ENCODE measurements at regions not wholly inside any gene's neighbourhood (a gene's known extent, or its start where the extent isn't known, plus 50 kb on each side); places are given as distances from the start of the nearest gene placed in this dataset.

DNA sequence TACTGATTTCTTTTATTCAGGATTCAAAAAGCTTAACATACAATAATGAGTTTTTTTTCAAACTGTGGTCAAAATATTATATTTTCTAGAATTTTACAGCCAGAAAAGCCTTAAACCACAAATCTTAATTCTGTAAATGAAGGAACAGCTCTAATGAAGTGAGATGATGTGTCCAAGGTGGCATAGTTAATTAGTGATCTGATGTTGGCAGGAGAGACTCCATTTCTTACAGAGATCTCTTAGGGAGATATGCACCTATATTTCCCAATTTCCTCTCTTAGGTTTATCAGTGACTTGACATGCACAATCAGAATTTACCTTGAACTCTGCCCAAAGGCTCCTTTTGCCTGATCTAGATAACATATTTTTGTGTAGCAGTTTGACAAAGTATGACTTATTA, 211.1 kb upstream of the ZNF804B start:
- H3K9me3 ChIP-seq = peaks cover 3% of the 10 kb centered on the region
- no peaks in the 10 kb centered on the region for H3K27me3 ChIP-seq (replicated peaks; ENCODE audit: insufficient read depth)
- no peak for DNase-seq (ENCODE audit: low spot score)
- no peaks in the 10 kb centered on the region for H3K36me3 ChIP-seq
- TF ChIP-seq CTCF (IDR thresholded peaks at IDR 0.05) = no peak
- H3K27ac ChIP-seq = no peak overlapping the region
- no peaks in the 10 kb centered on the region for H3K4me1 ChIP-seq (ENCODE audit: control insufficient read depth in 1 of 2, low read depth in 2 of 2)
- H3K4me3 ChIP-seq = no peak overlapping the region
- ATAC-seq (ENCODE audit: insufficient number of reproducible peaks, low FRiP score, low read depth) = no peak

DNA sequence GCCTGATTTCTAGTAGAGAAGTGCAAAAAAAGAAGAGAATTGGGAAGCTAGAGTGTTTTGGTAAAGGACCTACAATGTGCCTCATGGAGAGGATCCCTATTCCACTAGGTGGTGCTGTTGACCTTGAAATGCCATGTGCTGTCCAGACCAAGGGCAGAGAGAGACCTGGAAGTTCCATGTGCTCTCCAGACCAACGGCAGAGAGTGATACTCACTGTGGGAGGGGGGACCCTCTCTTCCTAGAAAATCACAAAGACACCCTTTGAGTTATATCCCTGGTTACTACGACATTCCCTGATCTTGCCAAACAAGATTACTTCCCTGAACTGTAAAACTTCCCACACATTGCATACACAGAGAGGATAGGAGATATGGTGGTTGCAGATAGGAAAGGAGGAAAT, 212.7 kb upstream of the ZNF804B start:
- Histone ChIP-seq H3K36me3 (no peaks in the 10 kb centered on the region), H3K9me3 (peaks cover 3% of the 10 kb centered on the region), H3K4me1 (ENCODE audit: control insufficient read depth in 1 of 2, low read depth in 2 of 2) (no peaks in the 10 kb centered on the region), H3K27ac (no peak overlapping the region), H3K27me3 (replicated peaks; ENCODE audit: insufficient read depth) (no peaks in the 10 kb centered on the region), H3K4me3 (no peak overlapping the region)
- no peak for TF ChIP-seq CTCF (IDR thresholded peaks at IDR 0.05)
- no peak for DNase-seq (ENCODE audit: low spot score)
- ATAC-seq (ENCODE audit: insufficient number of reproducible peaks, low FRiP score, low read depth) = no peak

DNA sequence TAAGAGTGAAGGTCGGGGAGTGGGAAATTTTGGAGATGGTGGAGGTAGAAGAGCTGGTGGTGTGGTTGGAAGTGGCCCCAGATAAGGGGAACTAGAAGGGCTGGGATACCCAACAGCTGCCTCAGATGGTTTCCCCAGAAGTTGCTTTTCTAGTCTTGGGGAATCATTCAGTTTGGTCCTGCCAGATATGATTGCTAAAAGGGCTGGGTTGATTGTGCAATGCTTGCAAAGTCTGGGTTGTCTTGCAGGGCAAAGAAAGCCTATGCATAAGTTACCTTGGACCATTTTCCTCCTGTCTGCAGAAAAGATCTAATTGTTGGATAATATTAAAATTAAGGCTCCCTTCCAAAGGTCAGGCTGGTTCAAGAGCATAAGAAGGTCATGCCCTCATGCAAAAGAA, 213.8 kb upstream of the ZNF804B start:
- no peaks in the 10 kb centered on the region for H3K27me3 ChIP-seq (replicated peaks; ENCODE audit: insufficient read depth)
- no peak overlapping the region for H3K4me3 ChIP-seq
- H3K27ac ChIP-seq = no peak overlapping the region
- TF ChIP-seq CTCF (IDR thresholded peaks at IDR 0.05) = no peak
- H3K36me3 ChIP-seq = no peaks in the 10 kb centered on the region
- ATAC-seq (ENCODE audit: insufficient number of reproducible peaks, low FRiP score, low read depth) (no peak), DNase-seq (ENCODE audit: low spot score) (no peak)
- H3K4me1 ChIP-seq (ENCODE audit: control insufficient read depth in 1 of 2, low read depth in 2 of 2) = no peaks in the 10 kb centered on the region
- peaks cover 3% of the 10 kb centered on the region for H3K9me3 ChIP-seq

DNA sequence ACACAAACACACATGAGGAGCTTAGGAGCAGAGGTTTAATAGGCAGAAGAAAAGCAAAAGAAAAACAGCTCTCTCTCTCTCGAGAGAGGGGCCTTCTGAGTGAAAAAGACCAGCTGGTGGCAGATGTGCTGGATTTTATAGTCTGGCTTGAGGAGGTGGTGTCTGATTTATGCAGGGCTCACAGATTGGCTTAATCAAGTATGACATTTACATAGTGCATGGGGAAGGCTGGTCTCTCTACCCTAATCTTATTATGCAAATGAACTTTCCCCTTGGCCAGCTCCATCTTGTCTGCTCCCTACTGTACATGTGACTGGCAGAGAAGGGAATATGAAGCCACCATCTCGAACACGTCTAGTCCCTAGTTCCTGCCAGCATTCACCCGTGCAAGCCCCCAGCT, 219.5 kb upstream of the ZNF804B start:
- H3K9me3 ChIP-seq = no peaks in the 10 kb centered on the region
- no peak for TF ChIP-seq CTCF (IDR thresholded peaks at IDR 0.05)
- no peaks in the 10 kb centered on the region for H3K27me3 ChIP-seq (replicated peaks; ENCODE audit: insufficient read depth)
- ATAC-seq (ENCODE audit: insufficient number of reproducible peaks, low FRiP score, low read depth) (no peak), DNase-seq (ENCODE audit: low spot score) (no peak)
- H3K36me3 ChIP-seq = no peaks in the 10 kb centered on the region
- no peak overlapping the region for H3K27ac ChIP-seq
- H3K4me1 ChIP-seq (ENCODE audit: control insufficient read depth in 1 of 2, low read depth in 2 of 2) = no peaks in the 10 kb centered on the region
- H3K4me3 ChIP-seq = no peak overlapping the region

GRCh38 chr7:88539518-88539917, 220.0 kb upstream of the ZNF804B start:
- no peak for TF ChIP-seq CTCF (IDR thresholded peaks at IDR 0.05)
- no peak for ATAC-seq (ENCODE audit: insufficient number of reproducible peaks, low FRiP score, low read depth)
- no peak for DNase-seq (ENCODE audit: low spot score)
- Histone ChIP-seq H3K36me3 (no peaks in the 10 kb centered on the region), H3K4me1 (ENCODE audit: control insufficient read depth in 1 of 2, low read depth in 2 of 2) (no peaks in the 10 kb centered on the region), H3K4me3 (no peak overlapping the region), H3K27ac (no peak overlapping the region), H3K27me3 (replicated peaks; ENCODE audit: insufficient read depth) (no peaks in the 10 kb centered on the region), H3K9me3 (no peaks in the 10 kb centered on the region)
